ENCODE measurements at regions not wholly inside any gene's neighbourhood (a gene's known extent, or its start where the extent isn't known, plus 50 kb on each side); places are given as distances from the start of the nearest gene placed in this dataset.

- Histone ChIP-seq H4K20me1 (ENCODE audit: control insufficient read depth, insufficient read depth, low read depth, low read length) (no peaks in the 10 kb centered on the region), H3F3A (ENCODE audit: control insufficient read depth, insufficient read depth) (no peaks in the 10 kb centered on the region), H3K27ac (ENCODE audit: low read depth, low read length) (no peak overlapping the region), H3K4me3 (ENCODE audit: low read length) (no peak overlapping the region), H3K4me2 (ENCODE audit: low read length) (no peak overlapping the region), H3K36me3 (ENCODE audit: control insufficient read depth, low read length) (no peaks in the 10 kb centered on the region), H3K9me2 (replicated peaks; ENCODE audit: control insufficient read depth, low read length) (no peaks in the 10 kb centered on the region), H3K27me3 (ENCODE audit: control insufficient read depth, low read length) (peaks cover 3% of the 10 kb centered on the region), H3K79me2 (ENCODE audit: control insufficient read depth, low read length) (no peaks in the 10 kb centered on the region), H3K4me1 (ENCODE audit: control insufficient read depth, low read length) (no peaks in the 10 kb centered on the region), H3K9me3 (ENCODE audit: control insufficient read depth, insufficient read depth, low read length) (no peaks in the 10 kb centered on the region)
- TF ChIP-seq, protein P1, sequence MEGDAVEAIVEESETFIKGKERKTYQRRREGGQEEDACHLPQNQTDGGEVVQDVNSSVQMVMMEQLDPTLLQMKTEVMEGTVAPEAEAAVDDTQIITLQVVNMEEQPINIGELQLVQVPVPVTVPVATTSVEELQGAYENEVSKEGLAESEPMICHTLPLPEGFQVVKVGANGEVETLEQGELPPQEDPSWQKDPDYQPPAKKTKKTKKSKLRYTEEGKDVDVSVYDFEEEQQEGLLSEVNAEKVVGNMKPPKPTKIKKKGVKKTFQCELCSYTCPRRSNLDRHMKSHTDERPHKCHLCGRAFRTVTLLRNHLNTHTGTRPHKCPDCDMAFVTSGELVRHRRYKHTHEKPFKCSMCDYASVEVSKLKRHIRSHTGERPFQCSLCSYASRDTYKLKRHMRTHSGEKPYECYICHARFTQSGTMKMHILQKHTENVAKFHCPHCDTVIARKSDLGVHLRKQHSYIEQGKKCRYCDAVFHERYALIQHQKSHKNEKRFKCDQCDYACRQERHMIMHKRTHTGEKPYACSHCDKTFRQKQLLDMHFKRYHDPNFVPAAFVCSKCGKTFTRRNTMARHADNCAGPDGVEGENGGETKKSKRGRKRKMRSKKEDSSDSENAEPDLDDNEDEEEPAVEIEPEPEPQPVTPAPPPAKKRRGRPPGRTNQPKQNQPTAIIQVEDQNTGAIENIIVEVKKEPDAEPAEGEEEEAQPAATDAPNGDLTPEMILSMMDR (IDR thresholded peaks at IDR 0.05; ENCODE audit: low read depth, low read length, poor library complexity, severe bottlenecking) = no peak
- no peak for TF ChIP-seq EZH2phosphoT487 (IDR thresholded peaks at IDR 0.05; ENCODE audit: borderline replicate concordance, low read length)
These were observed 170.6 kb upstream of the NCK2 start for GRCh38 chr2:105573910-105574655.

DNA sequence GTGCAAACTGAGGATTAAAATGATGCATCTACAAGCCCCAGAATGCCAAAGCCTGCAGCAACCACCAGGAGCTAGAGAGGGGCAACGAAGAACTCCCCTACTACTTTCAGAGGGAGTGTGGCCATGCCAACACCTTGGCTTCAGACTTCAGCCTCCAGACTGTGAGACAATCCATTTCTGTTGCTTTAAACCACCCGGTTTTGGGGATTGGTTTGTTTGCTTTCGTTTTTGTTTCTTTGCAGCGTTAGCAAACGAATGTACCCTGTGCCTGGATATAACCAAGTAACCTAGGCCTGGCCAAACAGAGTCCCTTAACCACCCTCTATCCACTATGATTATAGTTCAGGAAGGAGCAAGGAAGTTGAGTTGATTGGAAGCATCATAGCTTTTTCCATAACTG, 171.2 kb upstream of the NCK2 start:
- Histone ChIP-seq H3K79me2 (ENCODE audit: control insufficient read depth, low read length) (no peaks in the 10 kb centered on the region), H3K36me3 (ENCODE audit: control insufficient read depth, low read length) (no peaks in the 10 kb centered on the region), H4K20me1 (ENCODE audit: control insufficient read depth, insufficient read depth, low read depth, low read length) (no peaks in the 10 kb centered on the region), H3K9me3 (ENCODE audit: control insufficient read depth, insufficient read depth, low read length) (no peaks in the 10 kb centered on the region), H3K4me2 (ENCODE audit: low read length) (no peak overlapping the region), H3K9me2 (replicated peaks; ENCODE audit: control insufficient read depth, low read length) (no peaks in the 10 kb centered on the region), H3K27ac (ENCODE audit: low read depth, low read length) (no peak overlapping the region), H3K4me1 (ENCODE audit: control insufficient read depth, low read length) (no peaks in the 10 kb centered on the region), H3K4me3 (ENCODE audit: low read length) (no peak overlapping the region), H3F3A (ENCODE audit: control insufficient read depth, insufficient read depth) (no peaks in the 10 kb centered on the region), H3K27me3 (ENCODE audit: control insufficient read depth, low read length) (peaks cover 3% of the 10 kb centered on the region)
- no peak for TF ChIP-seq EZH2phosphoT487 (IDR thresholded peaks at IDR 0.05; ENCODE audit: borderline replicate concordance, low read length)
- TF ChIP-seq, protein P1 (IDR thresholded peaks at IDR 0.05; ENCODE audit: low read depth, low read length, poor library complexity, severe bottlenecking) = no peak

DNA sequence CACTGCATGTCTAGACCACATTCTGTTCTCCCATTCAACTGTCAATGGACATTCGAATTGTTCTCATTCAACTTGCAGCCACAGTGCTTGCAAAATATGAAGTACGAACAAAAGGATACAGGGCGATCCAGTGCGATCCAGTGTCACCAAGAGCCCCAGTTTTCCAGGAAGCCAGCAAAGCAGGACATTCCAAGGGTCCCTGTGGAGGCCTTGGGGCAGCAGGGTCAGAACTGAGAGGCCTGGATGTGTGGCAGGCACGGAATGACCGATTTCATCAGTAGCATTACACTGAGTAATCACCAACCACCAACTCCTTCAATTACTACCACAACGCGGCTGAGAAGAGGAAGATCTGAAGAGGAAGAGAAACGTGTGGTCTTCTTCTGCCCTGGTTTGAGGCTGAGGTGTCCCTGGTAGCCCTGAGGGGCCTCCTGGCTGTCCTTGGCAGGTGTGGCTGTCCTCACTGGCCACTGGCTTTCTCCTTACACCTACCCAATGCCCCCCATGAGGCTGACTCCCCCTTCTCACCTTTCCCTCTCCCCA, 172.7 kb upstream of the FHL2 start:
- H3K9me2 ChIP-seq (replicated peaks; ENCODE audit: control insufficient read depth, low read length) = no peaks in the 10 kb centered on the region
- no peaks in the 10 kb centered on the region for H3K79me2 ChIP-seq (ENCODE audit: control insufficient read depth, low read length)
- no peaks in the 10 kb centered on the region for H3K9me3 ChIP-seq (ENCODE audit: control insufficient read depth, insufficient read depth, low read length)
- H3K36me3 ChIP-seq (ENCODE audit: control insufficient read depth, low read length) = no peaks in the 10 kb centered on the region
- TF ChIP-seq, protein P1 (IDR thresholded peaks at IDR 0.05; ENCODE audit: low read depth, low read length, poor library complexity, severe bottlenecking) = no peak
- TF ChIP-seq EZH2phosphoT487 (IDR thresholded peaks at IDR 0.05; ENCODE audit: borderline replicate concordance, low read length) = no peak
- H4K20me1 ChIP-seq (ENCODE audit: control insufficient read depth, insufficient read depth, low read depth, low read length) = no peaks in the 10 kb centered on the region
- no peaks in the 10 kb centered on the region for H3F3A ChIP-seq (ENCODE audit: control insufficient read depth, insufficient read depth)
- no peak overlapping the region for H3K4me3 ChIP-seq (ENCODE audit: low read length)
- no peaks in the 10 kb centered on the region for H3K4me1 ChIP-seq (ENCODE audit: control insufficient read depth, low read length)
- no peak overlapping the region for H3K4me2 ChIP-seq (ENCODE audit: low read length)
- peaks cover 3% of the 10 kb centered on the region for H3K27me3 ChIP-seq (ENCODE audit: control insufficient read depth, low read length)
- no peak overlapping the region for H3K27ac ChIP-seq (ENCODE audit: low read depth, low read length)

Data from DOHH2 (cell line).